ENCODE measurements at regions not wholly inside any gene's neighbourhood (a gene's known extent, or its start where the extent isn't known, plus 50 kb on each side); places are given as distances from the start of the nearest gene placed in this dataset.

GRCh38 chr14:86333493-86333892, 803.5 kb downstream of the FLRT2 start:
- no peak for TF ChIP-seq CTCF (IDR thresholded peaks at IDR 0.05)
- no peak for TF ChIP-seq POLR2A (IDR thresholded peaks at IDR 0.05)

Data from right lobe of liver (tissue), 4 donors.